ENCODE measurements at regions not wholly inside any gene's neighbourhood (a gene's known extent, or its start where the extent isn't known, plus 50 kb on each side); places are given as distances from the start of the nearest gene placed in this dataset.

DNA sequence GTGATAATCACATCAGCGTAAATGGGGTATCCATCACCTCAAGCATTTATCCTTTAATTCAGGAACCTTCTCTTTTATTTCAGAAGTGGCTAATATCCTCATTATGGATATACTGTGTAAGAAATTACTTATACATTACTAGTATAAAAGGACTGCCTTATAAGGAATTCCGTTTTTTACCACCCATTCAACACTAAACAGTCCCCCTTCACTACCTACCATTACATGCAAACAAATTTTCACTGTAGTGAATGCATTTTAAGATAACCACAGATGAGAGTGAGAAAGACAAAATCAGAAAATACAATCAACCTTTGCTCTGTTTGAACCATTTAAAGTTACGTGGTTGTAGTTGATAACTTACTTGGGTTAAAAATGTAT lies 551.2 kb downstream of the RNF144A start:
- no peak for DNase-seq (ENCODE audit: low read depth in 3 of 3)

GRCh38 chr2:7468955-7469354 lies 551.7 kb downstream of the RNF144A start:
- DNase-seq (ENCODE audit: low read depth in 3 of 3): no peak

DNA sequence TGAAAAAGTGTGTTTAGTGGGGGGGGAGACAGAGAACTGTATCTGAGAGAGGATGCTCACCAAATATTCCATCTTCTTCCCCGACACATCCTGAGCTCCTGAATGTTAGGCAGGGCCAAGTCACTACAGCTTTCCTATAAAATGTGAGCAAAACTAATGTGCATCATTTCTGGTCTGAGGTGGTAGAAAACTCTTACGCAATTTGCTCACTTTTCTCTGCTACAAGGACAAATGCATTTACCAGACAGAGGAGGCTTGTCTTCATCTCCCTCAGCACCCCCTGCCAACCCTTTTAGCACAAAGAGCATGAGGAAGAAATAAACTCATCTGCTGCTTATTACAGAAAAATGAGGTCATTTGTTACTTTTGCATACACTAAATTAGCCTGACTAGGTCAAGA lies 554.0 kb downstream of the RNF144A start:
- DNase-seq (ENCODE audit: low read depth in 3 of 3): no peak

GRCh38 chr2:7472465-7472864 lies 555.3 kb downstream of the RNF144A start:
- no peak for DNase-seq (ENCODE audit: low read depth in 3 of 3)

- DNase-seq (ENCODE audit: low read depth in 3 of 3): no peak
Measured at GRCh38 chr2:7473135-7473771, 556.0 kb downstream of the RNF144A start.

DNA sequence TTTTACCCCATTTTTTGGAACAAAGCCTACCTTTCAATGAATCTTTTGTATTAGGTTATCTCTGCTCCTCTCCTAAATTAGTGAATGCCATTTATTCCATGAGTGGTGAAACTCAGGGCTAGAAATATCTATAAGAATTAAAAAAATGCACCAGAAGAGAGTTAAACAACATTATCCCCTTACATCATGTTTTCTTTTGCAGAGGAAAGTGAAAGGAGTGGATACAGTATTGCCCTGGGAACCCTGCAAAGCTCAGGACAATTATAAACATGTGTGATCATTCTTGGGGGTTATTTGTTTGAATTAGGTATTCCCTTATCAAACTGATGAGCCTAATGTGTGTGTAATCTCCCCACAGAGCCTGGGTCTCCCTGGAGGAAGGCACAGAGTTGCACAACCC lies 559.2 kb downstream of the RNF144A start:
- DNase-seq (ENCODE audit: low read depth in 3 of 3): no peak

DNA sequence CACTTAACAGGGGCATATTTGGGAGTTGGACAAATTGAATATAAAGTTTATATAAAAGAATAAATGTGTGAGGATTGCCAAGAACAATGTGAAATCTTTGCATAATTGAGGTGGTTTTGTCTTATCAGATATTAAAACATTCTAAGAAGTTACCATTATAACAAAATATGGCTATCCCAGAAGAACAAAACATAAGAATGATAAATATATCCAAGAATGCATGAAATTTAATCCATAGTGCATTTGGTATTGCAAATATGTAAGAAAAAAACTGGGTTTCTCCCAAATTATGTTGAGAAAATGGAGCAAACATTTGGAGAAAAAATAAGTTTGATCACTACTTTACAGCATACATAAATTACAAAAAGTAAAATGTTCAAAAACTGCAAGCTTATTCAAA lies 562.4 kb downstream of the RNF144A start:
- no peak for DNase-seq (ENCODE audit: low read depth in 3 of 3)

DNA sequence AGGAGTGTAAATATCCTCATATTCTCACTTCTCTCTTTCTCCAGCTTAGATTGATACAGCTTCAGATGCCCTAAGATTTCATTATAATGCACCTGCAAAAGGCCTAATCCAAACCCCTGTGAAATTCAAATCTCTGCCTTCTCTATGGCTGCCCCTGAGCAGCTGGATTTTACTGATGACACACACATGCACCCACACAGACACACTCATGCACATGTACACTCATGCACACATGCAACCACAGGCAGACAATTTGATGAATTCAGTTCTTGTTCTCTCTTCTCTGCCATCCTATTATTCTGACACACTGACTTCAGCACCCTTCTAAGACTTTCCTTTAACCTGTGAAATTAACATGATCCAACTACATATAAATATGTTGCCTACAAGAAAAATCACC lies 563.2 kb downstream of the RNF144A start:
- DNase-seq (ENCODE audit: low read depth in 3 of 3): no peak

DNA sequence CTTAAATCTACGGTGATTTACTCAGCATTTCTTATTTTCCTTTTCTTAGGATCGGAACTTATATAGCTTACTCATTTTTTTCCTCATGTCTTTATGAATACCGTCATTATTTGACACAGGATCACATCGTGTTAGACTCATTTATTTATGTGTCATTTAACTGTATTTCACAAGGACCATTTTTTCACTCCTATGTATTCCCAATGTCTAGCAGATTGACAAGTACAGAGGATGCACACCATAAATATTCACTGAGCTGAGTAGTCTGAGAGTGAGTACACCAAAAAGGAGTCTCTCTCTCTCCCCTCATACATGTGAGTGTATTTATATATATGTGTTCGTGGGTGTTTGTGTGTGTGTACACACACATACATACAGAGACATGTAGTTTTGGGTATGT lies 573.5 kb downstream of the RNF144A start:
- DNase-seq (ENCODE audit: low read depth in 3 of 3): no peak

DNA sequence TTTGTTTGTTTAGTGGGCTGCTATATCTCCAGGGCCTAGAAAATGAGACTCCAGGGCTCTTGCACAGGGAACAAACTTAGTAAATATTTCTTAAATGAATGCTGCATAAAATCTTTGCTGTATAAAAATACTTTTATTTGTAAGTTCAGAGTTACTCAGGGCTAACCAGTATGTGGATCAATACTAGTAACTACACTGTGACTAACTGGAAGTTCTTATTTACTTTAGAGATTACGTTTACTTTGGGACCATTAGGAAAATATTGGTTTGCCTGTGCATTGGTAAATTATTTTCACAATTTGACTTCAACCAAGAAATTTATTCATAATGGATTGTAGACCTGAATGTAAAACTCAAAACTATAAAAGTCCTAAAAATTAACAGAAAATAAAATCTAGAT lies 575.5 kb downstream of the RNF144A start:
- no peak for DNase-seq (ENCODE audit: low read depth in 3 of 3)

GRCh38 chr2:7497178-7497577 lies 580.0 kb downstream of the RNF144A start:
- DNase-seq (ENCODE audit: low read depth in 3 of 3): no peak

DNA sequence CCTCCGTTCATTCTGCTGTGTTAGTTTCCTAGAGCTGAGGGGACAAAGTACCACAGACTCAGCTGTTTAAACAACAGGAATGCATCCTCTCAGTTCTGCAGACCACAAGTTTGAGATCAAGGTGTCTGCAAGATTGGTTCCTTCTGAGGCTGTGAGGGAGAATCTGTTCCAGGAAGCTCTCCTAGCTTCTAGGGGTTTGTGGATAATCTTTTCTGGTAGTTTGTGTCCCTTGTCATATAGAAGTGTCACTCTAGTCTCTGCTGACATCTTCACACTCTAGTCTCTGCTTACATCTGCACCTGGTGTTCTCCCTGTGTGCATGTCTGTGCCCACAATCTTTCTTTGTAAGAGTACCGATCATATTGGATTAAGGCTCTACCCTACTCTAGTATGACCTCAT lies 581.8 kb downstream of the RNF144A start:
- DNase-seq (ENCODE audit: low read depth in 3 of 3): no peak

DNA sequence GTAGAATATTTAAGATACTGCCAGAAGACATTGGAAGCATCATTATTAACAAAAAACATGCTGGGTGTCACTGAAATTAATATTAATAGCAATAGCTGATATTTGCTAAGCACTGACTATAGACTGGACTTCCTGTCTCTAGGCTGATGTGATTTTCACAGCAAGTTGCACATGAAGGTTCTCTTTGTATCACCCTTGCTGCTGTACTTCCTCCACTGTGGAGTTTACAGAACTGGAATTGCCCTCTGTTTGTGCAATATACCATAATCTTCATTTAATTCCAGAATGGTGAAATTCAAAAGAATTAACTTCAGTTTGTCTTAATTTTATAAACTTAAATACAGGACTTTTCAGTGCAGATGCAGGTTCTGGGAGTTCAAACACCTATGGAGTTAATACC lies 585.1 kb downstream of the RNF144A start:
- DNase-seq (ENCODE audit: low read depth in 3 of 3): no peak

DNA sequence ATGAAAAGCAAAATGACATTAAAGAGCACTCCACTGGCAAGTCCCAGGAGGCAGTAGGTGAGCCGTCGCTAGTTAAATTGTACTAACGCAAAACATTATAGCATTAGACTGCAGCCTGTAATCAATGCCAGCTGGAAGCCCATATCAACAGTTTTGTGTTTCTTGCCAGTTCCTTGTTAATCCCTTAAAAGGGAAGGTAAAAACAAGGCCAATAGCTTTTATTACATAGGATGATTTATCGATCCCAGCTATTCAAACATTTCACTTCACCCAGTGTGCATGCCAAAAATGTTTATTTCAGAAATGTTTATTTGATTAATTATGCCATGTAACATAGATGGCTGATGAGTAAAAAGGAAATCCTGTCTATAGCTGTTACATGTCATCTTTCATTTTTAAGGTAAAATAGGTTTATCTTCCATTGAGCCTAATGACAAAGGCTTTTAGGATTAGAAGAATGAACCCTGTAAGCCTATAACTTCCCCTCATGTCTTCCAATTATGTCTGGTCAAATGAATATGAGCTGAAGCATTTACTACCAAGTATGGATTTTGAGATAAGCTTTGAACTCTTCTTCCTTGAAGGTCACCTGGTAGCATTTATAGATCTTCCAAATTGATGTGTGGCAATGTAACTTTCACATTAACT lies 591.2 kb downstream of the RNF144A start:
- no peak for DNase-seq (ENCODE audit: low read depth in 3 of 3)

GRCh38 chr2:7510353-7510752 lies 593.1 kb downstream of the RNF144A start:
- DNase-seq (ENCODE audit: low read depth in 3 of 3): no peak

GRCh38 chr2:7513834-7514233 lies 596.6 kb downstream of the RNF144A start:
- no peak for DNase-seq (ENCODE audit: low read depth in 3 of 3)

DNA sequence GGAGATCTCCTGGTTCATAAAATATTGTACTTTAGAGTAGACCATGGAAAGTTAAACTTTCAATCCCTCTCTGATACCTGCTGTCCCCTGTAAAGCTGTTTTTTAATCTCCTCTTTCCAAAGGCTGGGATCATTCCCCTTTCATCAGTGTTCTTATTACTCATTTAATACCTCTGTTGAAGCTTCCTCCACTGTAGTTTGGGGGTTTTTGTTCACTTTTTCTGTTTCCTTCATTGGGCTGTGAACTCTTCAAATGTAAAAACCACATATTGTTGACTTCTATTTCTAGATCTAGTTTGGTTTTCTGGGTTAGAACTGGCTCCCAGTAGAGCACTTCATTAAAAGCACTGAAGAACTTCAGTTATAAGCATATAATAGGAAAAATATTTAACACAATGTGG lies 598.1 kb downstream of the RNF144A start:
- DNase-seq (ENCODE audit: low read depth in 3 of 3): no peak

DNA sequence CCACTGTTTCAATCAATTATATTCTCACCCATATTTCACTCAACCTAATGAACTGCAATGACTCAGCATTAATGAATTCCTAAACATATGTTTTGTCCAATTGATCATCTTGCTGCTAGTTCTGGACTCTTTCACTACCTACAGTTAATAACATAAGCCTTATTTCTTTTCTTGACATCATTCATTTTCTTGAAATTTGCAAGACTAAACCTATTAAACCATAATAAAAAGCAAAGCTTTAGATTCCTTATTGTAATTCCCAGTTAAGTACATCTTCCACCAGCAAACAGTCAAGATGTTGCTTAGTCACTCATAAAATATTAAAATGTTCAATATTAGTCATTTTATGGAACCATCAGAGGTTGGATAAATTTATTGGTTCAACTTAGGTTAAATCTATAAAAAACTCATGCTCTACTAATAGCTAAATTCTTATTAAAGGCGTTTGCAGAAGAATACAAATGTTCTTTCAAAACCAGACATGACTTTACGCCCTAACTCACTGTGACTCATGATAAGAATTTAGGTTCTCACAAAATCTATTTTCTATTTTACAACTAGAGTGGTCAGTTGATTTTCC lies 599.4 kb downstream of the RNF144A start:
- DNase-seq (ENCODE audit: low read depth in 3 of 3): no peak

GRCh38 chr2:7517088-7517487 lies 599.9 kb downstream of the RNF144A start:
- DNase-seq (ENCODE audit: low read depth in 3 of 3): no peak

DNA sequence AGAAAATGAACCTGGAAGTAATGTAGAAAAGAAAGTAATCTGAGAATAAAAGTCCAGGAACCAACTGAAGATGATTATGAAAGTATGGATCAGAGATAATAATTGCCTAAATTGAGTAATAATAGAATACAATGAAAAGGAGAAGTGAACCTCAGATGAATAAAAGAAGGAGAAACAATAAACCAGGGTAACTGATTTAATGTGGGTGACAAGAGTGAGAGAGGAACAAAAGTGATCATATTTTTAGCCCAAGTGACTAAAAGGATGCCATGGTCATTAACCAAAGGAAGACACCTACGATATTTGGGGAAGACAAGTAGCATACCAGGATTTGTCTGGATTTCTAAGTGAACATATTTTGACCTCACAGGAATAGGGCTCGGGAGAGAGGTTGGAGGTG lies 600.6 kb downstream of the RNF144A start:
- no peak for DNase-seq (ENCODE audit: low read depth in 3 of 3)

- DNase-seq (ENCODE audit: low read depth in 3 of 3): no peak
Measured at GRCh38 chr2:7523481-7524120, 606.4 kb downstream of the RNF144A start.

DNA sequence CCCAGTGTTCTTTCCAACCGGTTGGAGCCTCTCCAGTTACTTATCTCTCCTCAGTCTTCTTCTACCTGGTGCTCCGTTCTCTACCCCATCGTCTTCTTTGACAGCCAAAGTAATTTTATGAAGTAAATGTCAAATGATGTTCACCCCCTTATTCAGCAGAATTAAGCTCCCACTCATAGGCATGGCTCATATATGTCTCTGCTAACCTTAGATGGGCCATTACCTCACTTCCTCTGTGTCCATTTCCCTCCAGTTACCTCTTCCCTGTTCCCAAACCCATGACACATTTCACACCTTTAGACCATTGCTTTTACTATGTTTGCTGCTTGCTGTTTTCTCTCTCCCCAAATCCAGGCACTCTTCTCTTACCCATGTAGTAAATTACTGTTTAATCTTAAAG lies 607.0 kb downstream of the RNF144A start:
- DNase-seq (ENCODE audit: low read depth in 3 of 3): no peak

DNA sequence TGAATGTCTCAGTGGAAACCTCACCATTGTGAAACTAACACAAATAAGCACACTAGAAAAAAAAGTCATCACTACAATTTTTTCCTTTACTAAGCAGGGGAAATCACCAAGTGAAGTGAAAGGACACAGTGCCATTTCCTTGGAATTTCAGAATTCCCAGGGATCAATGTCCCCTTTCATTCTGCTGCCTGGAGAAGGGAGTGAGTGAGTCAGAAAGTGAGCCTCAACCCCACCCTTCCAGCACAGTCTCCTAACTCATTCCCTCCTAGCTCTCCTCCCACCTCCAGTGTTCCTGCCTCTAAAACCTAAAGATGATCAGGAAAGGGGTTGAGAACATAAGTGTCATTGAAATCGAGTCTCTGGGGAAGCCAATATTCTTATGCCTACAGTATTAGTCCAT lies 608.5 kb downstream of the RNF144A start:
- no peak for DNase-seq (ENCODE audit: low read depth in 3 of 3)
